Neural progenitor cell (in vitro differentiated cells): ENCODE measurements at regions not wholly inside any gene's neighbourhood (a gene's known extent, or its start where the extent isn't known, plus 50 kb on each side); places are given as distances from the start of the nearest gene placed in this dataset.

ENCODE experiments used
- EZH2 ChIP-seq: fragments of 200-600 bp; sonication (generic); IDR thresholded peaks from 2 replicates; pipeline ENCODE4 v1.6.1; 2017; ENCODE audit warnings: antibody characterized with exemption, mild to moderate bottlenecking, moderate library complexity
- EZH2phosphoT487 ChIP-seq: fragments of 200-600 bp; sonication (generic); IDR thresholded peaks from 2 replicates; pipeline ENCODE4 v1.6.1; 2017; ENCODE audit warnings: antibody characterized with exemption
- TF ChIP-seq, protein P1 (sequence below): fragments of 200-600 bp; sonication (generic); IDR thresholded peaks from 2 replicates; pipeline ENCODE4 v1.5.1; 2017; ENCODE audit warnings: antibody characterized with exemption, mild to moderate bottlenecking

DNA sequence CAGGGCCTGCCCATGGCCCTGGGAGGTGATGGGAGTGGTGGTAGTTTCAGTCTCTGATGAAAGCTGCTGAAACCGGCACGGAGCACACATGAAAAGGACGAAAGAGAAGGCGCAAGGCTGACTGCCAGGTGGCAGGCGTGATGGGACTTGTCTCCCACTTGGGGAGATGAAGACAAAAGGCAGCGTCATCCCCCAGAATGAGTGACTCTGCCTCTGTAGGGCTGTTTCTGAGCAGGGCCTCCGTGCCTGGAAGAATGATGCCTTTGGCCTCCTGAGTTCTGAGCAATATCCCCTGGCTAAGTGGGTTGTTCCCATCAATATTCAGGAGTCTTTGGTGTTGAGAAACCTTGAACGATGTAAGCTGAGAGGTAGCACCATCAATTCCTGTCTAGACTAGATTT lies 237.8 kb downstream of the OPA1 start:
- TF ChIP-seq, protein P1, sequence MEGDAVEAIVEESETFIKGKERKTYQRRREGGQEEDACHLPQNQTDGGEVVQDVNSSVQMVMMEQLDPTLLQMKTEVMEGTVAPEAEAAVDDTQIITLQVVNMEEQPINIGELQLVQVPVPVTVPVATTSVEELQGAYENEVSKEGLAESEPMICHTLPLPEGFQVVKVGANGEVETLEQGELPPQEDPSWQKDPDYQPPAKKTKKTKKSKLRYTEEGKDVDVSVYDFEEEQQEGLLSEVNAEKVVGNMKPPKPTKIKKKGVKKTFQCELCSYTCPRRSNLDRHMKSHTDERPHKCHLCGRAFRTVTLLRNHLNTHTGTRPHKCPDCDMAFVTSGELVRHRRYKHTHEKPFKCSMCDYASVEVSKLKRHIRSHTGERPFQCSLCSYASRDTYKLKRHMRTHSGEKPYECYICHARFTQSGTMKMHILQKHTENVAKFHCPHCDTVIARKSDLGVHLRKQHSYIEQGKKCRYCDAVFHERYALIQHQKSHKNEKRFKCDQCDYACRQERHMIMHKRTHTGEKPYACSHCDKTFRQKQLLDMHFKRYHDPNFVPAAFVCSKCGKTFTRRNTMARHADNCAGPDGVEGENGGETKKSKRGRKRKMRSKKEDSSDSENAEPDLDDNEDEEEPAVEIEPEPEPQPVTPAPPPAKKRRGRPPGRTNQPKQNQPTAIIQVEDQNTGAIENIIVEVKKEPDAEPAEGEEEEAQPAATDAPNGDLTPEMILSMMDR, result no peak
- TF ChIP-seq EZH2phosphoT487 (no peak), EZH2 (no peak)
